Activated naive CD4-positive, alpha-beta T cell treated with anti-CD3 and anti-CD28 coated beads, Interleukin-2, amount 50 U/mL, for 72 hours (primary cell): ENCODE measurements at regions not wholly inside any gene's neighbourhood (a gene's known extent, or its start where the extent isn't known, plus 50 kb on each side); places are given as distances from the start of the nearest gene placed in this dataset.
"Not testable (repeated sequence)": the region's sequence is repeated elsewhere in the genome, so short reads cannot be mapped to it uniquely, and the experiment has no call there.

ENCODE experiments used
- ATAC-seq, 2 donors: fragments of 150-1000 bp; cut with Tn5 transposase; 2 replicates each; pipeline ENCODE4 v1.10.0; 2021; ENCODE audit warnings: mild to moderate bottlenecking in 2 of 2, moderate library complexity in 2 of 2
- DNase-seq, 2 donors: peaks; one replicate each; pipeline ENCODE4 v3.0.0; 2021 to 2022; ENCODE audit warnings: low spot score in 2 of 2
- H3K27ac Mint-ChIP-seq, 2 donors: one replicate each; pipeline ENCODE4 v1.8.0; 2022; ENCODE audit warnings: mild to moderate bottlenecking in 2 of 2, mixed read lengths in 2 of 2
- H3K36me3 Mint-ChIP-seq, 2 donors: one replicate each; pipeline ENCODE4 v1.8.0; 2022; ENCODE audit warnings: mixed read lengths in 2 of 2
- H3K9me3 Mint-ChIP-seq, 2 donors: one replicate each; pipeline ENCODE4 v1.8.0; 2022; ENCODE audit warnings: mixed read lengths in 2 of 2

DNA sequence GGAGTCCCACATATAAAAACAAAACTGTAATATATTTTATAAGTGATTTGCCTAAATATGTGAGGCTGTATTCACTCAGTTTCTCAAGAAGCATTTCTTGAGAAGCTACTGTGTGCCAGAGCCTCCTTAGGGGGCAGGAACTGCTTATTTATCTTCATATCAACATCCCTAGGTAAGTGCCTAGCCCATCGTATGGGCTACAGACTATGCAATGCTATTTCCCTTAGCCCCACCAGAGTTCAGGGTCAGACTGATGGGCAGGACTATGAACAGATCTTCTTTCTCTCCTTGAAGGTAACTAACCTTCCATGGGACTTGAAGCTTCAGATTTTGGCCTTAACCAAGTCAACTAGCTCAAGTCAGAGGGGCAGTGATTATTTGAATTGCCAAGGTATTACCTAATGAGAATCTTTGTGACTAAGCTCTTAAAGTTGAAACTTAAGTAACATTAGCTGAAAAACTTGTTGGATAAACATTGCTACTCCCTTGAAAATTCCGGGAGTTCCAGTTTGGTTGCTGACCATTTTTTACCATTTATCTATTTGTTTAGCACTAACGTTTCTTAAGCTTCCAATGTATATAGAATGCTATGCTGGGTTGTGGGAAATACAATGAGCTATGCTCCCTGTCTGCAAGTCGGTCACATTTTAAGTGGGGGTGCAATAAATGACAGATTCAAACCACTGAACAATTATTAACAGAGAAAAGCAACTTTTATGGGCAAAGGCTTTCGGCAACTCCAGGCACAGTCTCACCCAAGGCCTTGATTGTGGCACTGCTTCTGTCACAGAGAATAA is 85.2 kb downstream of the GPR88 start:
- no peak overlapping the region for H3K27ac Mint-ChIP-seq
- ATAC-seq: no peak
- DNase-seq: no peak
- peaks cover 0 to 12% of the 10 kb centered on the region in 2 donors for H3K9me3 Mint-ChIP-seq
- H3K36me3 Mint-ChIP-seq: no peaks in the 10 kb centered on the region

DNA sequence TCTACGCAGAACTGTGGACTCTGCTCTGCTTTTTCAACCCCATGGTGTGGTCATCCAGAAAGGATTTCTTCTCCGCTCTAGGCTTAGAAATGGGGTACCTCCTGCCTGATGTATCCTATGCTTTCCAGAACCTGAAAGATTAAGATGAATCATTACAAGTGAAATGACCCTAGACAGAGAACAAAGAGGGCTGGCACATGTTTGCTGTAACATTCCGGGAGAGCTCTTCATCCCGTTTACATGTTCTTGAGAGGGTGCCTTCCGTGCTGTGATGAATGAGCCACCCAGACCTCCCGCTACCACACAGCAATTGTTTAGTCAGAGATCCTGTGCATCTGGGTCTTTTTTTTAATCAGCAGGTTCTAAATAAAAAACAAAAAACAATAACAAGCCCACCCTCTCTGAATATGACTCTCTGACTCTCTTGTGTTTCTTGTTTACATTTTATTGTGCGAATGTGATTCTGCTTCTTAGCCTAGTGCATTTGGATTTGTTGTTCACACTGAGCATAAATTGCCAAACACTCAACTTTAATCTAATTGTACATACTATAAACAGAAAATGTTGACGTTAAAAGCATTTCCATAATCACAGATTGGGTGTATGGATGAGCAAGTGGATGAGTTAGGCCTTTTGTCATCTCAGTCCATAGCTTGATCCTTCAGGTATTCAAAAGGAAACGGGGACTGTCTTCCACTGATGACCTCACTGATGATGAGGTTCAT is 87.1 kb downstream of the GPR88 start:
- Mint-ChIP-seq H3K36me3 (no peaks in the 10 kb centered on the region), H3K9me3 (peaks cover 0 to 6% of the 10 kb centered on the region in 2 donors), H3K27ac (no peak overlapping the region)
- ATAC-seq (no peak), DNase-seq (no peak)

DNA sequence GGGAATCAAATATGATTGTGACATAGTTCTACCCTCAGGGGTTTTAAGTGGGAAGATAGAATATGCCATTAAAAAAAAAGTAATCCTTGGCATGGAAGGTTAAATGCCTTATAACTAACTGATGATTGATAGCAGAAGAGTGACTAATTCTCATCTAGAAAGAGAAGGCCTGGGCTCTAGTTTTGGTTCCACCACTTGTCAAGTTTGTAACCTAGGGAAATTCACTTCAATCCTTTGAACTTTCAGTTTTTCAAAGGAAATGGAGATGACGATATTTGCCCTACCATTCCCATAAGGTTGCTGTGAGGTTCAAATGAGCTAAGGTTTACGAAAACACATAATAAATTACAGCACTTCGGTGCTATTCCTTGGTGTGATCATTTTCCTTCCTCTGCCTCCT is 88.5 kb downstream of the GPR88 start:
- ATAC-seq: peak; percentile 73 to 87
- Mint-ChIP-seq H3K9me3 (peaks cover 0 to 6% of the 10 kb centered on the region in 2 donors), H3K36me3 (no peaks in the 10 kb centered on the region), H3K27ac (no peak overlapping the region)
- no peak for DNase-seq

GRCh38 chr1:100627054-100627716 is 89.2 kb downstream of the GPR88 start:
- ATAC-seq: no peak
- Mint-ChIP-seq H3K9me3 (peaks cover 0 to 6% of the 10 kb centered on the region in 2 donors), H3K27ac (no peak overlapping the region)

DNA sequence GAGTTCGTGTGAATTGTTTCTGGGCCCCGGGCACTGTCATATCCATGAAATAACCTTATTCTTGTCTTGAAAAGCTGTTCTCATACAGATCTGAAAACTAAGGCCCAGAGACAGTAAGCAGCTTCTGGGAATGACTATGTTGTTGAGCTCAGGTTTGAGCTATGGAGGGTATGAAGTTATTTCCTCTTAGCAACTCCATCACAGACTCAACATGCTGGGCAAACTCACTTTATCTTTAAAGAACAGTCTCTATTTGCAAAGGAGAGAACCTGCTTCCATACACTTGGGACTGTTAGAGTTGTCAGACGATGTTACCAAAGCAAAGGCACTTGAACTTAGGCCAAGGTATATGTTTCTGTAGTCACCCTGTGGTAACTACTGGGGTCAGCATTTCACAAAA is 90.0 kb downstream of the GPR88 start:
- H3K9me3 Mint-ChIP-seq: peaks cover 0 to 6% of the 10 kb centered on the region in 2 donors
- ATAC-seq (no peak), DNase-seq (no peak)
- H3K27ac Mint-ChIP-seq: no peak overlapping the region
- no peaks in the 10 kb centered on the region for H3K36me3 Mint-ChIP-seq

More at GRCh38 chr1:100627054-100627716, 89.2 kb downstream of the GPR88 start:
- no peak for DNase-seq
- no peaks in the 10 kb centered on the region for H3K36me3 Mint-ChIP-seq

GRCh38 chr1:100628631-100629081 is 90.7 kb downstream of the GPR88 start:
- H3K27ac Mint-ChIP-seq: no peak overlapping the region
- H3K36me3 Mint-ChIP-seq: no peaks in the 10 kb centered on the region
- DNase-seq: no peak
- peaks cover 0 to 6% of the 10 kb centered on the region in 2 donors for H3K9me3 Mint-ChIP-seq
- ATAC-seq: no peak

GRCh38 chr1:100629391-100629790 is 90.2 kb upstream of the VCAM1 start:
- Mint-ChIP-seq H3K36me3 (no peaks in the 10 kb centered on the region), H3K9me3 (peaks cover 0 to 6% of the 10 kb centered on the region in 2 donors), H3K27ac (no peak overlapping the region)
- no peak for ATAC-seq
- no peak for DNase-seq

- Mint-ChIP-seq H3K9me3 (peaks cover 0 to 10% of the 10 kb centered on the region in 2 donors), H3K36me3 (no peaks in the 10 kb centered on the region), H3K27ac (peak overlapping the region in 1 of 2 donors; percentile 4)
- ATAC-seq: peak; percentile 27 to 50
- DNase-seq: no peak
Measured at GRCh38 chr1:100631015-100631551, 88.5 kb upstream of the VCAM1 start.

- ATAC-seq (no peak), DNase-seq (no peak)
- Mint-ChIP-seq H3K36me3 (peaks cover 0 to 4% of the 10 kb centered on the region in 2 donors), H3K9me3 (peaks cover 0 to 4% of the 10 kb centered on the region in 2 donors), H3K27ac (no peak overlapping the region)
Measured at GRCh38 chr1:100642826-100643225, 76.7 kb upstream of the VCAM1 start.

DNA sequence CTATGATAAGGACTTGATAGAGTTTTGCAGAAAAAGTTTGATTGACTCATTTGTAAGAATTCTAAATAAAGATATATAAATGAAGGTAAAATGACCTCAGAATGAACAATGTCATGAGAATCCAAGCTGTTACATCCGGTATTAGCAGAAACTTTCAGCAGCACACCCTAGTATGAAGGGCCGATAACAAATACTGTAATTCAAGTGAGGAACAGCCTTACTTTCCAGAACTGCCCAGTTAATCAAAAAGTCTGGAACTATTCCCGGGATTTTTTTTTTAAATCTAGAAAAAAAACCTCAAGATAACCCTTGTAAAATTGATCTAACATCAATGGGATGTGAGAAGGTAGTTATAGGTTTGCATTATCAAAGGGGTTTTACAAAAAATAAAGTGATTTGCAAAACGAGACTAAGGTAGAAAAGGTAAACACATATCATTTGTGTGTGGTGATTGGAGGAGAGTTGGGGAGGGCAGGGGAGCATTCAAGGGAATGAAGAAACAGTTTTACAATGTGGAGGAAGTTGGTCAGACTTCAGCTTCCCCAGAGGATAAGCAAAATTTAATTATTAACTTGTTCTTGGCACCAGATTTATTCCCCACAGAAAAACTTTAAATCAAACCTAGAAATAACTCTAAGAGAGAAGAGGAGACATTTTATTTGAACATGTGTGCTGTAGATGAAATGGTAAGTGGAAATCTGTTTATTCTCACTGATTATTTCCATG is 75.9 kb upstream of the VCAM1 start:
- Mint-ChIP-seq H3K27ac (no peak overlapping the region), H3K9me3 (peaks cover 6 to 11% of the 10 kb centered on the region in 2 donors), H3K36me3 (peaks cover 0 to 6% of the 10 kb centered on the region in 2 donors)
- DNase-seq (no peak), ATAC-seq (no peak)

- DNase-seq (no peak), ATAC-seq (no peak)
- Mint-ChIP-seq H3K36me3 (peaks cover 6 to 13% of the 10 kb centered on the region in 2 donors), H3K27ac (no peak overlapping the region), H3K9me3 (peaks cover 18 to 24% of the 10 kb centered on the region in 2 donors)
Measured at GRCh38 chr1:100646001-100646400, 73.5 kb upstream of the VCAM1 start.

- no peak for DNase-seq
- Mint-ChIP-seq H3K27ac (no peak overlapping the region), H3K36me3 (peaks cover 6 to 13% of the 10 kb centered on the region in 2 donors), H3K9me3 (peaks cover 19 to 20% of the 10 kb centered on the region in 2 donors)
- no peak for ATAC-seq
Measured at GRCh38 chr1:100649146-100649545, 70.4 kb upstream of the VCAM1 start.

- no peak overlapping the region for H3K27ac Mint-ChIP-seq
- DNase-seq (no peak), ATAC-seq (no peak)
- no peaks in the 10 kb centered on the region for H3K36me3 Mint-ChIP-seq
- H3K9me3 Mint-ChIP-seq: peaks cover 0 to 3% of the 10 kb centered on the region in 2 donors
Measured at GRCh38 chr1:100657876-100658715, 61.4 kb upstream of the VCAM1 start.

DNA sequence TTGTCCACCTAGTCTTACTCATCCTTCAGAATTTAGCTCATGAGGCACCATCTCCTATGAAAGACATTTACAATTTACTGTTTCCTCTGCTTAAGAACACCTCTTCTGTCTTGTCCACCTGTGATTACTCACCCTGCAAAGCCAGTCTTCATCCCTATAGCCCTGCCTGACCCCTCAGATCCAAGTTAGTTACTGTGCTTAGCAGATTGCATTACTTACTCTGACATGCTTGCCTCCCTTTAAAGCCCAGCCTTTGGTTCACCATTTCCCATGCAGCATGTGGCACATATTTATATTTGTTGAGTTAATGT is 60.9 kb upstream of the VCAM1 start:
- ATAC-seq (no peak), DNase-seq (no peak)
- Mint-ChIP-seq H3K27ac (no peak overlapping the region), H3K36me3 (no peaks in the 10 kb centered on the region), H3K9me3 (peaks cover 0 to 1% of the 10 kb centered on the region in 2 donors)

DNA sequence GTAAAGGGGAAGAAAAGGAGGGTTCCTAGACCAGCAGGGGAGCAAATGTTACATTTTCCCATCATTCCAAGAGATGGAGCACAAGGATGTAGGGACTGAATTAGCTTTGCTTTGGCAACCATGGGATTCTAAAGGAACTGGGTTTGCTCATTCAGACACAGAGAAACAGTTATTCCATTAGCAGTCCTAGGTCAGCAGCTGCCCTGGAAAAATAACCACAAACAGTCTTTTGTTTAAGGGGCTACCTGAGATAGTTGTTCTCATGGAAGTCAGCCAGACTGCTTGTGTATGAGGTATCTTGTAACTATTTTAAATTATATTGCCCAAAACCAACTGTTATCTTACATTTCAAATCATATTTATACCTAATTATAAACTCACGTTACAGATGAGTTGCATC is 58.4 kb upstream of the VCAM1 start:
- DNase-seq: no peak
- Mint-ChIP-seq H3K36me3 (no peaks in the 10 kb centered on the region), H3K27ac (no peak overlapping the region), H3K9me3 (peaks cover 0 to 4% of the 10 kb centered on the region in 2 donors)
- no peak for ATAC-seq

DNA sequence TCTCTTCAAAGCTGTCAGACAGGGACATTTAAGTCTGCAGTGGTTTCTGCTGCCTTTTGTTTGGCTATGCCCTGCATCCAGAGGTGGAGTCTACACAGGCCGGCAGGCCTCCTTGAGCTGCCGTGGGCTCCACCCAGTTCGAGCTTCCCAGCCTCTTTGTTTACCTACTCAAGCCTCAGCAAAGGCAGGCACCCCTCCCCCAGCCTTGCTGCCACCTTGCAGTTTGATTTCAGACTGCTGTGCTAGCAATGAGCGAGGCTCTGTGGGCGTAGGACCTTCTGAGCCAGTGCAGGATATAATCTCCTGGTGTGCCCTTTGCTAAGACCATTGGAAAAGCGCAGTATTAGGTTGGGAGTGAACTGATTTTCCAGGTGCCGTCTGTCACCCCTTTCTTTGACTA is 51.0 kb upstream of the VCAM1 start:
- not testable (repeated sequence) for H3K27ac Mint-ChIP-seq, H3K36me3 Mint-ChIP-seq, ATAC-seq, H3K9me3 Mint-ChIP-seq, DNase-seq
